H9 (cell line): ENCODE measurements at regions not wholly inside any gene's neighbourhood (a gene's known extent, or its start where the extent isn't known, plus 50 kb on each side); places are given as distances from the start of the nearest gene placed in this dataset.

Experiments
- DNase-seq: peaks from one replicate; pipeline ENCODE4 v3.0.0-alpha.2; 2017
- H2AFZ ChIP-seq: one replicate; pipeline ENCODE4 v1.6.1; 2013; ENCODE audit warnings: mild to moderate bottlenecking, low read length, control low read depth, moderate library complexity
- H2AK5ac ChIP-seq: 2 replicates; pipeline ENCODE4 v1.6.1; 2013; ENCODE audit warnings: low read length, control low read depth, mixed read lengths; ENCODE audit not compliant: insufficient read length
- H2BK120ac ChIP-seq: one replicate; pipeline ENCODE4 v1.6.1; 2013; ENCODE audit warnings: low read depth, mild to moderate bottlenecking, low read length, control low read depth, inconsistent platforms; ENCODE audit not compliant: poor library complexity, severe bottlenecking
- H2BK12ac ChIP-seq: 2 replicates; pipeline ENCODE4 v1.6.1; 2013; ENCODE audit warnings: low read length, control low read depth, mixed read lengths, low read depth; ENCODE audit not compliant: insufficient read length
- H2BK15ac ChIP-seq: 2 replicates; pipeline ENCODE4 v1.6.1; 2013; ENCODE audit warnings: low read depth, low read length, control low read depth
- H2BK20ac ChIP-seq: one replicate; pipeline ENCODE4 v1.6.1; 2013; ENCODE audit warnings: low read depth, mild to moderate bottlenecking, low read length, control low read depth, inconsistent platforms; ENCODE audit not compliant: poor library complexity, severe bottlenecking
- H2BK5ac ChIP-seq: 2 replicates; pipeline ENCODE4 v1.6.1; 2013; ENCODE audit warnings: low read length, control low read depth, mixed read lengths; ENCODE audit not compliant: insufficient read length
- H3K14ac ChIP-seq: 2 replicates; pipeline ENCODE4 v1.6.1; 2013; ENCODE audit warnings: low read length, control low read depth; ENCODE audit not compliant: insufficient read depth
- H3K18ac ChIP-seq: 2 replicates; pipeline ENCODE4 v1.6.1; 2013; ENCODE audit warnings: low read depth, mild to moderate bottlenecking, mixed read lengths, low read length, control low read depth; ENCODE audit not compliant: insufficient read length
- H3K23ac ChIP-seq: 2 replicates; pipeline ENCODE4 v1.6.1; 2013; ENCODE audit warnings: low read length, control low read depth, mixed read lengths, low read depth; ENCODE audit not compliant: insufficient read length
- H3K23me2 ChIP-seq: 2 replicates; pipeline ENCODE4 v1.6.1; 2013; ENCODE audit warnings: low read depth, mild to moderate bottlenecking, mixed read lengths, low read length, control low read depth; ENCODE audit not compliant: insufficient read length, poor library complexity, severe bottlenecking
- H3K27ac ChIP-seq: 2 replicates; pipeline ENCODE4 v1.5.1; 2013; ENCODE audit warnings: low read length, control low read depth, mixed read lengths, low read depth; ENCODE audit not compliant: insufficient read length
- H3K27me3 ChIP-seq: 2 replicates; pipeline ENCODE4 v1.6.1; 2013; ENCODE audit warnings: low read length, control low read depth, inconsistent platforms; ENCODE audit not compliant: insufficient read depth
- H3K4ac ChIP-seq: 2 replicates; pipeline ENCODE4 v1.6.1; 2013; ENCODE audit warnings: low read depth, mild to moderate bottlenecking, control low read depth, inconsistent platforms, low read length, moderate library complexity
- H3K4me1 ChIP-seq: 2 replicates; pipeline ENCODE4 v1.6.1; 2013; ENCODE audit warnings: low read length, control low read depth, inconsistent platforms; ENCODE audit not compliant: insufficient read depth
- H3K4me2 ChIP-seq: 2 replicates; pipeline ENCODE4 v1.6.1; 2013; ENCODE audit warnings: low read length, control low read depth, mixed read lengths; ENCODE audit not compliant: insufficient read length, insufficient read depth
- H3K56ac ChIP-seq: 2 replicates; pipeline ENCODE4 v1.6.1; 2013; ENCODE audit warnings: low read depth, mild to moderate bottlenecking, mixed read lengths, low read length, control low read depth; ENCODE audit not compliant: insufficient read length
- H3K79me1 ChIP-seq: 2 replicates; pipeline ENCODE4 v1.6.1; 2013; ENCODE audit warnings: low read depth, mild to moderate bottlenecking, moderate library complexity, low read length, control low read depth, inconsistent platforms; ENCODE audit not compliant: insufficient read depth, poor library complexity, severe bottlenecking
- H3K79me2 ChIP-seq: 2 replicates; pipeline ENCODE4 v1.6.1; 2013; ENCODE audit warnings: low read length, control low read depth, inconsistent platforms; ENCODE audit not compliant: insufficient read depth
- H3K9ac ChIP-seq: 2 replicates; pipeline ENCODE4 v1.6.1; 2013; ENCODE audit warnings: low read length, control low read depth, mixed read lengths; ENCODE audit not compliant: insufficient read length; ENCODE audit errors: extremely low read depth
- H3K9me3 ChIP-seq: one replicate; pipeline ENCODE4 v1.6.1; 2013; ENCODE audit warnings: low read depth, low read length, inconsistent platforms; ENCODE audit not compliant: control insufficient read depth
- H3T11ph ChIP-seq: one replicate; pipeline ENCODE4 v1.6.1; 2013; ENCODE audit warnings: mild to moderate bottlenecking, low read length, control low read depth, inconsistent platforms
- H4K20me1 ChIP-seq: one replicate; pipeline ENCODE4 v1.6.1; 2013; ENCODE audit not compliant: control insufficient read depth, insufficient read length, insufficient read depth
- H4K5ac ChIP-seq: 2 replicates; pipeline ENCODE4 v1.6.1; 2013; ENCODE audit warnings: low read depth, mild to moderate bottlenecking, mixed read lengths, low read length, control low read depth; ENCODE audit not compliant: insufficient read length
- H4K8ac ChIP-seq: replicated peaks from 2 replicates; pipeline ENCODE4 v1.6.1; 2013; ENCODE audit warnings: low read length, control low read depth, mixed read lengths, low read depth; ENCODE audit not compliant: insufficient read length
- H4K91ac ChIP-seq: 2 replicates; pipeline ENCODE4 v1.6.1; 2013; ENCODE audit warnings: low read depth, mild to moderate bottlenecking, moderate library complexity, mixed read lengths, low read length, control low read depth; ENCODE audit not compliant: insufficient read length
- H3K27ac Mint-ChIP-seq, 3 experiments: 2 replicates in 2 of 3; 3 replicates in 1 of 3; pipeline ENCODE4 v1.8.0; 2020 to 2021; ENCODE audit warnings: mixed read lengths in 3 of 3, mild to moderate bottlenecking in 1 of 3, moderate library complexity in 1 of 3
- H3K27me3 Mint-ChIP-seq: 2 replicates; pipeline ENCODE4 v1.8.0; 2021; ENCODE audit warnings: low read depth, mild to moderate bottlenecking, moderate library complexity, mixed read lengths
- H3K36me3 Mint-ChIP-seq, 3 experiments: 2 replicates in 2 of 3; 3 replicates in 1 of 3; pipeline ENCODE4 v1.8.0; 2020 to 2021; ENCODE audit warnings: low read depth in 3 of 3, mixed read lengths in 3 of 3; ENCODE audit not compliant: insufficient read depth in 1 of 3
- H3K4me1 Mint-ChIP-seq, 2 experiments: 2 replicates each; pipeline ENCODE4 v1.8.0; 2020; ENCODE audit warnings: mixed read lengths in 2 of 2
- H3K4me3 Mint-ChIP-seq, 2 experiments: 2 replicates in 1 of 2; 3 replicates in 1 of 2; pipeline ENCODE4 v1.8.0; 2020 to 2021; ENCODE audit warnings: mild to moderate bottlenecking in 2 of 2, mixed read lengths in 2 of 2, moderate library complexity in 1 of 2
- H3K9me3 Mint-ChIP-seq, 2 experiments: 2 replicates in 1 of 2; 3 replicates in 1 of 2; pipeline ENCODE4 v1.8.0; 2020; ENCODE audit warnings: mild to moderate bottlenecking in 2 of 2, mixed read lengths in 2 of 2, moderate library complexity in 1 of 2
- WGBS: extraction: QIAGEN DNeasy Blood & Tissue Kit; methylation state at CpG from one replicate; pipeline ENCODE4 v1.1.7; 2013; ENCODE audit warnings: missing lambda C conversion rate, low lambda C conversion rate, mixed read lengths; ENCODE audit not compliant: insufficient read length; ENCODE audit errors: extremely low coverage; 5-methylcytosine and 5-hydroxymethylcytosine counted together
- TF ChIP-seq, protein P1 (sequence below): fragments of 200-600 bp; sonication (generic); conservative IDR thresholded peaks from 3 replicates; pipeline ENCODE4 v1.8.0; 2021; ENCODE audit warnings: antibody characterized with exemption, mild to moderate bottlenecking

- no peak overlapping the region for H2AK5ac ChIP-seq
- no peaks in the 10 kb centered on the region for H3K79me2 ChIP-seq
- no peaks in the 10 kb centered on the region for H3K79me1 ChIP-seq
- H4K8ac ChIP-seq: no peak overlapping the region
- H3K4me2 ChIP-seq: no peak overlapping the region
- H3K23me2 ChIP-seq: no peaks in the 10 kb centered on the region
- peaks cover 16% of the 10 kb centered on the region; the same call in 1 of the 2 replicates for H3K4me1 ChIP-seq
- H3K4me1 Mint-ChIP-seq: peaks cover 37 to 46% of the 10 kb centered on the region in 2 experiments
- H3K27ac Mint-ChIP-seq: no peak overlapping the region
- H3T11ph ChIP-seq: no peak overlapping the region
- H4K5ac ChIP-seq: no peak overlapping the region
- no peak overlapping the region for H2BK20ac ChIP-seq
- peaks cover 5 to 9% of the 10 kb centered on the region in 2 experiments; a peak in 4 of 5 replicates for H3K9me3 Mint-ChIP-seq
- H3K56ac ChIP-seq: no peak overlapping the region
- no peaks in the 10 kb centered on the region for H4K20me1 ChIP-seq
- no peak overlapping the region for H2BK12ac ChIP-seq
- H2BK5ac ChIP-seq: no peak overlapping the region
- H3K27me3 ChIP-seq: no peaks in the 10 kb centered on the region
- no peak overlapping the region for H4K91ac ChIP-seq
- no peaks in the 10 kb centered on the region for H3K9me3 ChIP-seq
- H2AFZ ChIP-seq: no peak overlapping the region
- no peak overlapping the region for H3K27ac ChIP-seq
- no peak overlapping the region for H2BK15ac ChIP-seq
- TF ChIP-seq, protein P1, sequence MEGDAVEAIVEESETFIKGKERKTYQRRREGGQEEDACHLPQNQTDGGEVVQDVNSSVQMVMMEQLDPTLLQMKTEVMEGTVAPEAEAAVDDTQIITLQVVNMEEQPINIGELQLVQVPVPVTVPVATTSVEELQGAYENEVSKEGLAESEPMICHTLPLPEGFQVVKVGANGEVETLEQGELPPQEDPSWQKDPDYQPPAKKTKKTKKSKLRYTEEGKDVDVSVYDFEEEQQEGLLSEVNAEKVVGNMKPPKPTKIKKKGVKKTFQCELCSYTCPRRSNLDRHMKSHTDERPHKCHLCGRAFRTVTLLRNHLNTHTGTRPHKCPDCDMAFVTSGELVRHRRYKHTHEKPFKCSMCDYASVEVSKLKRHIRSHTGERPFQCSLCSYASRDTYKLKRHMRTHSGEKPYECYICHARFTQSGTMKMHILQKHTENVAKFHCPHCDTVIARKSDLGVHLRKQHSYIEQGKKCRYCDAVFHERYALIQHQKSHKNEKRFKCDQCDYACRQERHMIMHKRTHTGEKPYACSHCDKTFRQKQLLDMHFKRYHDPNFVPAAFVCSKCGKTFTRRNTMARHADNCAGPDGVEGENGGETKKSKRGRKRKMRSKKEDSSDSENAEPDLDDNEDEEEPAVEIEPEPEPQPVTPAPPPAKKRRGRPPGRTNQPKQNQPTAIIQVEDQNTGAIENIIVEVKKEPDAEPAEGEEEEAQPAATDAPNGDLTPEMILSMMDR: no peak
- H2BK120ac ChIP-seq: no peak overlapping the region
- no peak overlapping the region for H3K9ac ChIP-seq
- no peak overlapping the region for H3K14ac ChIP-seq
- H3K4me3 Mint-ChIP-seq: no peak overlapping the region
- peak; percentile 41 for DNase-seq
- H3K36me3 Mint-ChIP-seq: peaks cover 0 to 4% (median 2%) of the 10 kb centered on the region in 3 experiments; a peak in 3 of 7 replicates
- no peak overlapping the region for H3K23ac ChIP-seq
- H3K18ac ChIP-seq: no peak overlapping the region
- H3K27me3 Mint-ChIP-seq: peaks cover 8% of the 10 kb centered on the region
- no CpG with 5 or more reads among the region's 4 CpGs for WGBS
- H3K4ac ChIP-seq: no peak overlapping the region
Observed at GRCh38 chr18:47558110-47558750, 306.8 kb upstream of the SKOR2 start.
